Psoas muscle (tissue), 7 donors: ENCODE measurements at regions not wholly inside any gene's neighbourhood (a gene's known extent, or its start where the extent isn't known, plus 50 kb on each side); places are given as distances from the start of the nearest gene placed in this dataset.

Experiments used
- ATAC-seq, 4 donors: fragments of 200-7000 bp; cut with Tn5 transposase; one replicate each; pipeline ENCODE4 v1.9.1; 2020; ENCODE audit warnings: moderate library complexity in 3 of 4, mild to moderate bottlenecking in 2 of 4
- DNase-seq, 2 donors: peaks; one replicate each; pipeline ENCODE4 v3.0.0-alpha.2; 2020
- H3K27ac ChIP-seq: fragments of 200-600 bp; one replicate; pipeline ENCODE4 v1.8.0; 2022
- H3K27me3 ChIP-seq, 3 donors: fragments of 200-600 bp in 1 of 3; one replicate each; pipeline versions ENCODE4 v1.6.1 to v1.8.0; 2013 to 2022; ENCODE audit warnings: low read length in 2 of 3, mild to moderate bottlenecking in 2 of 3, moderate library complexity in 1 of 3; ENCODE audit not compliant: insufficient read depth in 3 of 3
- H3K36me3 ChIP-seq, 2 donors: fragments of 200-600 bp in 1 of 2; one replicate each; pipeline versions ENCODE4 v1.6.1 to v1.8.0; 2013 to 2022; ENCODE audit warnings: low read depth in 1 of 2, mild to moderate bottlenecking in 1 of 2, moderate library complexity in 1 of 2; ENCODE audit not compliant: insufficient read depth in 1 of 2
- H3K4me1 ChIP-seq: fragments of 200-600 bp; one replicate; pipeline ENCODE4 v1.8.0; 2022
- H3K4me3 ChIP-seq: fragments of 200-600 bp; one replicate; pipeline ENCODE4 v1.8.0; 2022; ENCODE audit warnings: mild to moderate bottlenecking
- H3K9me3 ChIP-seq: fragments of 200-600 bp; one replicate; pipeline ENCODE4 v1.8.0; 2022
- CTCF ChIP-seq: fragments of 200-600 bp; IDR thresholded peaks from one replicate; pipeline ENCODE4 v1.8.0; 2022; ENCODE audit warnings: antibody characterized with exemption
- WGBS, 3 donors: extraction: QIAGEN DNeasy Blood & Tissue Kit; methylation state at CpG; one replicate each; pipeline versions ENCODE4 v1.1.6 to v1.1.7; 2013; 5-methylcytosine and 5-hydroxymethylcytosine counted together
- intact Hi-C, 2 donors: fragments of 100-400 bp; cut with DNase I; formaldehyde crosslinking; loops; one replicate each; pipeline versions ENCODE4 v1.11.0 to v1.14.2; 2022
- donor health status: healthy with polysubstance abuse.
- donor health status: DM: no; HTN: no; CAD: no; lungs with moderate emphysema.
- donor health status: Bipolar disorder and iron deficiency.
- donor health status: healthy.
- donor health status: DM: yes; HTN: yes; CAD: no.
- donor health status: DM: no; HTN: no; CAD: no.
- donor health status: DM: yes; HTN: yes; CAD: no.

DNA sequence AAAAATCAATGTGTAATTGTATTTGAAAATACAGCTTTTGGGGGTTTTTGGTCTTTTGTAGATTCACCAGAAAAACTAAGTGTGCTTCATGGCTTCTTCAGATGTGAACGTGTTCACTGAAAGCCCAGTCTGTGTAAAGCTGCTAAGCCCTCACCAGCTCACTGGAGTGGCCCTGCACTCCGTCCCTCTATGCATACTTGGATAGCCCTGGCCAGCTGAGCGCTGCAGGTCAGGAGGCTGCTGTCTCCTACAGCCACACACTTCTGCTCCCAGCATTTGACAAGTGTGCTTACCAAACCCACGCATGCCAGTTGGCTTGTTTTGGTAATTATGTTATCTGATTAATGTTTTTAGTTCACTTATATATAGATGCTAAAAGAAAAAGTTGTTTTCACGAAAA lies 163.5 kb downstream of the TLR5 start:
- no peak for TF ChIP-seq CTCF
- Histone ChIP-seq H3K4me3 (no peak overlapping the region), H3K9me3 (no peaks in the 10 kb centered on the region), H3K27me3 (no peaks in the 10 kb centered on the region), H3K36me3 (no peaks in the 10 kb centered on the region), H3K27ac (no peak overlapping the region), H3K4me1 (no peaks in the 10 kb centered on the region)
- intact Hi-C loops = no loop called here
- no peak for ATAC-seq
- 79 to 85% (median 83%) methylated on average over 5 of the region's 5 CpGs for WGBS, 3 donors
- DNase-seq = no peak

- DNase-seq (no peak), ATAC-seq (no peak)
- Histone ChIP-seq H3K36me3 (peaks cover 0 to 14% of the 10 kb centered on the region in 2 donors), H3K27ac (no peak overlapping the region), H3K27me3 (no peaks in the 10 kb centered on the region), H3K4me1 (no peaks in the 10 kb centered on the region), H3K9me3 (no peaks in the 10 kb centered on the region), H3K4me3 (no peak overlapping the region)
- intact Hi-C loops = no loop called here
- no peak for TF ChIP-seq CTCF
Observed at GRCh38 chr1:222987674-222988076, 155.4 kb downstream of the TLR5 start.

DNA sequence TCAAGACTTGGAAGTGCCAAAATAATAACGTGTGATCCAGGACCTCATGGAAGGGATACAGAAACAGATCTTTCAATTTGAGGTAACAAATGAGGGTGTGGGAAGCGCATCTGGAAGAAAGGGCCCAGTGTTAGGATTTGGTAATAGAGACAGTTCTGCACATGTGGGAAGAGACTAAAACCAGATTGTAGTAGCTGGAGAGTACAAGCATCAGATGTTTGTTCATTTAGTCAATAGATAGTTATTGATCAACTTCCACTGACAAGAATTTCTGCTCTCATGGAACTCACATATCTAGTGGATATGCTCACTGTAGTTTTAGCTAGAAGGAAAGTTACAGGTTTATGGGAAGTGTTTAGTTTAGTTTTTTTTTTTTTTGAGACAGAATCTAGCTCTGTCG lies 153.6 kb downstream of the TLR5 start:
- Histone ChIP-seq H3K4me1 (no peaks in the 10 kb centered on the region), H3K36me3 (peaks cover 0 to 19% of the 10 kb centered on the region in 2 donors), H3K27ac (no peak overlapping the region), H3K27me3 (no peaks in the 10 kb centered on the region), H3K9me3 (no peaks in the 10 kb centered on the region), H3K4me3 (no peak overlapping the region)
- 79 to 92% (median 84%) methylated on average over 3 of the region's 3 CpGs for WGBS, 3 donors
- ATAC-seq (no peak), DNase-seq (no peak)
- TF ChIP-seq CTCF = no peak
- intact Hi-C loops = no loop called here

DNA sequence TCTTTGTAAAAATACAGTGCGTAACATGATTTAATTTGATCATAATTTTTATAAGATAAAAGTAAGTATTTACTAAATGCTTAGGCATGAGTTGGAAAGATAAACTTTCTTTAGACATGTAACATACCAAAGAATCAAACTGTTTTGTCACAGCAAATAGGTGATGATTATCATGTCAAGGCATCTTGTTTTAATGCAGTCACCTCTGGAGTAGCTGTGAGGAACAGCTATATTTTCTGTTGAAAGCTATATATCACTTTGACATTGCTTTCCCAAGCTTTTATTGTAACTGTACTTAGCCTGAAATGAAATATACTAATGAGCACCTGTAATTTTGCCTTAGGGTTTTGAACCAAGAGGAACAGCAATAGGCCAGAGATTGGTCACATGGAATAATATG lies 151.9 kb downstream of the TLR5 start:
- Histone ChIP-seq H3K27ac (no peak overlapping the region), H3K36me3 (peaks cover 0 to 19% of the 10 kb centered on the region in 2 donors), H3K4me3 (no peak overlapping the region), H3K27me3 (no peaks in the 10 kb centered on the region), H3K4me1 (no peaks in the 10 kb centered on the region), H3K9me3 (no peaks in the 10 kb centered on the region)
- DNase-seq = no peak
- TF ChIP-seq CTCF = no peak
- intact Hi-C loops = loop anchor here in 1 of 2 donors (10.0 kb wide), 1 partner anchor 46 kb away; no protein-coding TSS in a partner anchor
- 96 to 98% (median 98%) methylated on average over 1 of the region's 1 CpG for WGBS, 3 donors
- no peak for ATAC-seq

GRCh38 chr1:222991908-222992307 lies 151.1 kb downstream of the TLR5 start:
- intact Hi-C loops = loop anchor here in 1 of 2 donors (10.0 kb wide), 1 partner anchor 47 kb away; no protein-coding TSS in a partner anchor
- no peak for ATAC-seq
- 82 to 92% (median 91%) methylated on average over 7 of the region's 7 CpGs for WGBS, 3 donors
- DNase-seq = no peak
- TF ChIP-seq CTCF = no peak
- Histone ChIP-seq H3K4me1 (no peaks in the 10 kb centered on the region), H3K36me3 (peaks cover 0 to 19% of the 10 kb centered on the region in 2 donors), H3K4me3 (no peak overlapping the region), H3K9me3 (no peaks in the 10 kb centered on the region), H3K27ac (no peak overlapping the region), H3K27me3 (no peaks in the 10 kb centered on the region)
